Thoracic aorta (tissue), 2 donors: ENCODE measurements at regions not wholly inside any gene's neighbourhood (a gene's known extent, or its start where the extent isn't known, plus 50 kb on each side); places are given as distances from the start of the nearest gene placed in this dataset.

Experiments
- ATAC-seq: fragments of 150-250 bp; one replicate; pipeline ENCODE4 v1.8.0; 2017; ENCODE audit warnings: low read depth; ENCODE audit not compliant: insufficient number of reproducible peaks, low FRiP score
- DNase-seq: peaks from one replicate; pipeline ENCODE4 v3.0.0-alpha.2; 2020; ENCODE audit warnings: low spot score
- H3K27ac ChIP-seq, 2 donors: fragments of 200-600 bp; sonication (generic); 1 replicate in 1 of 2; 2 replicates in 1 of 2; pipeline ENCODE4 v1.5.1; 2016; ENCODE audit warnings: mild to moderate bottlenecking in 2 of 2, moderate library complexity in 2 of 2
- H3K27me3 ChIP-seq: fragments of 200-600 bp; sonication (generic); replicated peaks from 2 replicates; pipeline ENCODE4 v1.6.0; 2016; ENCODE audit warnings: mild to moderate bottlenecking; ENCODE audit not compliant: insufficient read depth
- H3K36me3 ChIP-seq: fragments of 200-600 bp; sonication (generic); one replicate; pipeline ENCODE4 v1.5.1; 2016
- H3K4me1 ChIP-seq, 2 donors: fragments of 200-600 bp; sonication (generic); 1 replicate in 1 of 2; 2 replicates in 1 of 2; pipeline versions ENCODE4 v1.5.1 to v1.6.0; 2016; ENCODE audit warnings: low read depth in 2 of 2, mild to moderate bottlenecking in 1 of 2; ENCODE audit not compliant: control insufficient read depth in 1 of 2
- H3K4me3 ChIP-seq: fragments of 200-600 bp; sonication (generic); 2 replicates; pipeline ENCODE4 v1.5.1; 2016; ENCODE audit warnings: mild to moderate bottlenecking
- H3K9me3 ChIP-seq: fragments of 200-600 bp; sonication (generic); 2 replicates; pipeline ENCODE4 v1.5.1; 2016
- CTCF ChIP-seq: fragments of 200-600 bp; sonication (generic); IDR thresholded peaks from one replicate; pipeline ENCODE4 v1.5.1; 2019; ENCODE audit warnings: antibody characterized with exemption

GRCh38 chr1:201594575-201595245 is 55.8 kb downstream of the NAV1 start:
- Histone ChIP-seq H3K4me1 (peaks cover 8 to 18% of the 10 kb centered on the region in 2 donors), H3K27ac (no peak overlapping the region), H3K9me3 (no peaks in the 10 kb centered on the region), H3K36me3 (peaks cover 3% of the 10 kb centered on the region), H3K4me3 (no peak overlapping the region), H3K27me3 (no peaks in the 10 kb centered on the region)
- no peak for ATAC-seq
- no peak for DNase-seq
- TF ChIP-seq CTCF = no peak

- no peaks in the 10 kb centered on the region for H3K27me3 ChIP-seq
- ATAC-seq (no peak), DNase-seq (no peak)
- no peak overlapping the region for H3K27ac ChIP-seq
- H3K4me3 ChIP-seq = no peak overlapping the region
- H3K36me3 ChIP-seq = peaks cover 3% of the 10 kb centered on the region
- TF ChIP-seq CTCF = no peak
- H3K4me1 ChIP-seq = peaks cover 8 to 18% of the 10 kb centered on the region in 2 donors
- no peaks in the 10 kb centered on the region for H3K9me3 ChIP-seq
Observed at GRCh38 chr1:201595381-201595780, 56.5 kb downstream of the NAV1 start.

- peaks cover 8 to 18% of the 10 kb centered on the region in 2 donors for H3K4me1 ChIP-seq
- DNase-seq = no peak
Observed at GRCh38 chr1:201596101-201596868, 57.4 kb downstream of the NAV1 start.

GRCh38 chr1:201597551-201598230 is 58.8 kb downstream of the NAV1 start:
- DNase-seq (no peak), ATAC-seq (no peak)
- no peaks in the 10 kb centered on the region for H3K9me3 ChIP-seq
- peaks cover 8 to 18% of the 10 kb centered on the region in 2 donors for H3K4me1 ChIP-seq
- H3K27me3 ChIP-seq = no peaks in the 10 kb centered on the region
- TF ChIP-seq CTCF = no peak
- no peaks in the 10 kb centered on the region for H3K36me3 ChIP-seq
- H3K27ac ChIP-seq = no peak overlapping the region
- H3K4me3 ChIP-seq = no peak overlapping the region

More at GRCh38 chr1:201596101-201596868, 57.4 kb downstream of the NAV1 start:
- H3K27ac ChIP-seq = no peak overlapping the region
- H3K27me3 ChIP-seq = no peaks in the 10 kb centered on the region
- H3K4me3 ChIP-seq = no peak overlapping the region
- no peak for TF ChIP-seq CTCF
- ATAC-seq = no peak
- no peaks in the 10 kb centered on the region for H3K36me3 ChIP-seq
- H3K9me3 ChIP-seq = no peaks in the 10 kb centered on the region

- no peak for TF ChIP-seq CTCF
- peaks cover under 1 to 18% of the 10 kb centered on the region in 2 donors for H3K4me1 ChIP-seq
- H3K27ac ChIP-seq = no peak overlapping the region
- ATAC-seq (no peak), DNase-seq (no peak)
- H3K4me3 ChIP-seq = no peak overlapping the region
- H3K36me3 ChIP-seq = no peaks in the 10 kb centered on the region
- H3K27me3 ChIP-seq = no peaks in the 10 kb centered on the region
- no peaks in the 10 kb centered on the region for H3K9me3 ChIP-seq
Observed at GRCh38 chr1:201598396-201598795, 59.5 kb downstream of the NAV1 start.
